Esophagus muscularis mucosa (tissue), 4 donors: ENCODE measurements at regions not wholly inside any gene's neighbourhood (a gene's known extent, or its start where the extent isn't known, plus 50 kb on each side); places are given as distances from the start of the nearest gene placed in this dataset.

Experiments
- DNase-seq: peaks from one replicate; pipeline ENCODE4 v3.0.0-alpha.2; 2017; ENCODE audit errors: extremely low spot score
- H3K27ac ChIP-seq, 4 donors: fragments of 200-600 bp; sonication (generic); replicated peaks in 1 of 4; 1 replicate in 3 of 4; 2 replicates in 1 of 4; pipeline ENCODE4 v1.5.1; 2016 to 2019; ENCODE audit warnings: mild to moderate bottlenecking in 1 of 4
- H3K27me3 ChIP-seq, 4 donors: fragments of 200-600 bp; sonication (generic); one replicate each; pipeline versions ENCODE4 v1.5.1 to v1.6.0; 2016 to 2019
- H3K36me3 ChIP-seq, 4 donors: fragments of 200-600 bp; sonication (generic); one replicate each; pipeline ENCODE4 v1.5.1; 2016 to 2019
- H3K4me1 ChIP-seq, 4 donors: fragments of 200-600 bp; sonication (generic); one replicate each; pipeline ENCODE4 v1.5.1; 2016 to 2019
- H3K4me3 ChIP-seq, 4 donors: fragments of 200-600 bp; sonication (generic); 1 replicate in 2 of 4; 2 replicates in 2 of 4; pipeline ENCODE4 v1.5.1; 2016 to 2019; ENCODE audit warnings: mild to moderate bottlenecking in 4 of 4, moderate library complexity in 1 of 4
- H3K9me3 ChIP-seq, 4 donors: fragments of 200-600 bp; sonication (generic); 1 replicate in 3 of 4; 2 replicates in 1 of 4; pipeline ENCODE4 v1.5.1; 2016 to 2019
- CTCF ChIP-seq, 3 experiments: fragments of 200-600 bp in 2 of 3; fragments of 450-650 bp in 1 of 3; sonication (generic) in 2 of 3; IDR thresholded peaks; one replicate each; pipeline ENCODE4 v1.5.1; 2017 to 2019; ENCODE audit warnings: antibody characterized with exemption in 3 of 3, mild to moderate bottlenecking in 2 of 3, moderate library complexity in 1 of 3
- EP300 ChIP-seq: sonication (generic); formaldehyde crosslinking; IDR thresholded peaks from one replicate; pipeline ENCODE4 v1.6.1; 2017; ENCODE audit warnings: antibody characterized with exemption
- POLR2A ChIP-seq: fragments of 450-650 bp; IDR thresholded peaks from one replicate; pipeline ENCODE4 v1.6.1; 2017; ENCODE audit warnings: antibody characterized with exemption, moderate library complexity, mild to moderate bottlenecking, low read depth
- POLR2AphosphoS5 ChIP-seq, 2 donors: sonication (generic); formaldehyde crosslinking; IDR thresholded peaks; one replicate each; pipeline ENCODE4 v1.6.1; 2017; ENCODE audit warnings: antibody characterized with exemption in 2 of 2
- WGBS: methylation state at CpG from one replicate; pipeline ENCODE4 v1.1.5; 2018; 5-methylcytosine and 5-hydroxymethylcytosine counted together
- intact Hi-C: fragments of 100-400 bp; cut with DNase I; formaldehyde crosslinking; loops from one replicate; pipeline ENCODE4 v1.15.1; 2023

DNA sequence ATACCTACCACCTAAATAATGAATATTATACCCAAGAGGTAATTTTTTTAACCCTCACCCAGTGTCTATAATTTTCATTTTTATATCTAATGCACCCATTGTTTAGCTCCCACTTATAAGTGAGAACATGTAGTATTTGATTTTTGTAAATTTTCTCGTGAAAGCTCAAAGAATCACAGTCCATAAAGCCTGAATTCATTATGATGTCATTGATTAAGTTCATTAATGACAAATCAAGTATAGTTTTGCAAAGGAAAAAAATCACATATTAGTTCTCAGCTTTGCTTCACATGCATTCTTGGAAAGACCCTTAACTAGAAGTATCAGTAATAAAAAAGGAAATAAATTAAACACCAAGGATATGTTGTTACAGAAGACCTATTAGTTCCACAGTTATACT is 425.3 kb upstream of the UBE2E2 start:
- intact Hi-C loops = no loop called here
- Histone ChIP-seq H3K4me1 (no peaks in the 10 kb centered on the region), H3K36me3 (no peaks in the 10 kb centered on the region), H3K27ac (no peak overlapping the region), H3K27me3 (no peaks in the 10 kb centered on the region), H3K4me3 (no peak overlapping the region), H3K9me3 (peaks cover 0 to 3% (median 0%) of the 10 kb centered on the region in 4 donors)
- WGBS = 93% methylated on average over 1 of the region's 1 CpG
- no peak for TF ChIP-seq POLR2A
- TF ChIP-seq CTCF (IDR thresholded peaks at IDR 0.05) = no peak
- TF ChIP-seq POLR2AphosphoS5 (IDR thresholded peaks at IDR 0.05) = no peak
- TF ChIP-seq EP300 = no peak
- no peak for DNase-seq

DNA sequence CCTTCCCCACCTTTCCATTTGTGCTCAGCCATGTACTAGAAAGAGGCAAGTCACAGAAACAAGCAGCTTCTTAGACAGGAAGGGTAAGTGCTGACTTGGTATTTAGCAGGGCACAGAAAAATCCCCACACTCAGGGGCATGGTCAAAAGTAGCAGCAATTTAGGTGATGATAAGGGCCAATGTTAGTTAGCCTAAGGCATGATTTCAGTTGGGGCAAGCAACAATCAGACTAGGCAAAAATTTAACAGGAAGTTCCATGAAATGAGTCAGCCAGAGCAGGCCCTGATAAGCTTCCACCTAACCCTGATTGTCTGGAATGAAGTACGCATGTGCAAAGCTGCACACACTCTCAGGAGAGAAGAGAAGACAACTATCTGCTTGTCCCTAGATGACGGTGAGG is 423.4 kb upstream of the UBE2E2 start:
- H3K27ac ChIP-seq = no peak overlapping the region
- H3K36me3 ChIP-seq = no peaks in the 10 kb centered on the region
- no peak for TF ChIP-seq POLR2A
- TF ChIP-seq CTCF (IDR thresholded peaks at IDR 0.05) = no peak
- TF ChIP-seq POLR2AphosphoS5 (IDR thresholded peaks at IDR 0.05) = no peak
- TF ChIP-seq EP300 = no peak
- H3K9me3 ChIP-seq = peaks cover 0 to 13% (median 0%) of the 10 kb centered on the region in 4 donors
- H3K27me3 ChIP-seq = no peaks in the 10 kb centered on the region
- H3K4me1 ChIP-seq = no peaks in the 10 kb centered on the region
- intact Hi-C loops = no loop called here
- no peak for DNase-seq
- no peak overlapping the region for H3K4me3 ChIP-seq
- WGBS = 86% methylated on average over 2 of the region's 2 CpGs

- DNase-seq = no peak
- Histone ChIP-seq H3K27ac (no peak overlapping the region), H3K4me1 (no peaks in the 10 kb centered on the region), H3K36me3 (no peaks in the 10 kb centered on the region), H3K4me3 (no peak overlapping the region), H3K27me3 (no peaks in the 10 kb centered on the region), H3K9me3 (no peaks in the 10 kb centered on the region)
- intact Hi-C loops = no loop called here
- WGBS = 78% methylated on average over 5 of the region's 5 CpGs
- TF ChIP-seq EP300 = no peak
- no peak for TF ChIP-seq CTCF (IDR thresholded peaks at IDR 0.05)
- TF ChIP-seq POLR2AphosphoS5 (IDR thresholded peaks at IDR 0.05) = no peak
- TF ChIP-seq POLR2A = no peak
Observed at GRCh38 chr3:22792533-22792932, 410.6 kb upstream of the UBE2E2 start.

DNA sequence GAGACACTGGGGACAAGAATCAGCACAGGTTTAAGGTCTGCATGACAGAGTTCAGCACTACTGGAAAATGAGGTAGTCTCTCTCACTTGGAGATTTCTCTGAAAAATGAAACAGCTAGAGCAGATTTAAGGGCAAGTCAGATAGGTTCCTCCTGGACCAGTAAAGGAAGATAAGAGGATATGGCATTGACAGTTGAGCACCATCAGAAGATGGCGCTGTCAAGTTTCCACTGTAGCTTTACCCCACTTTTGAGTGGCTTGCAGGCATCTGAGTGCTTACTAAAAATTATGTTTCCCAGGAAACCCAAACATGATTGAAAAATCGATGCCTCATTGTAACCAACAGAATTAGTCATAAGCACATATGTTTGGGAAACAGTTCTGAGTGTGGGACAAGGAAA is 407.2 kb upstream of the UBE2E2 start:
- DNase-seq = no peak
- 94% methylated on average over 2 of the region's 2 CpGs for WGBS
- Histone ChIP-seq H3K27ac (no peak overlapping the region), H3K4me1 (no peaks in the 10 kb centered on the region), H3K9me3 (no peaks in the 10 kb centered on the region), H3K27me3 (no peaks in the 10 kb centered on the region), H3K4me3 (no peak overlapping the region), H3K36me3 (no peaks in the 10 kb centered on the region)
- TF ChIP-seq POLR2A (no peak), EP300 (no peak), CTCF (IDR thresholded peaks at IDR 0.05) (no peak), POLR2AphosphoS5 (IDR thresholded peaks at IDR 0.05) (no peak)
- intact Hi-C loops = no loop called here

- no peaks in the 10 kb centered on the region for H3K27me3 ChIP-seq
- H3K36me3 ChIP-seq = no peaks in the 10 kb centered on the region
- H3K4me3 ChIP-seq = no peak overlapping the region
- no peak for DNase-seq
- TF ChIP-seq EP300 (no peak), POLR2A (no peak), CTCF (IDR thresholded peaks at IDR 0.05) (no peak), POLR2AphosphoS5 (IDR thresholded peaks at IDR 0.05) (no peak)
- no peaks in the 10 kb centered on the region for H3K4me1 ChIP-seq
- WGBS = 94% methylated on average over 3 of the region's 3 CpGs
- intact Hi-C loops = no loop called here
- no peaks in the 10 kb centered on the region for H3K9me3 ChIP-seq
- H3K27ac ChIP-seq = no peak overlapping the region
Observed at GRCh38 chr3:22798461-22798860, 404.7 kb upstream of the UBE2E2 start.
